ENCODE measurements at regions not wholly inside any gene's neighbourhood (a gene's known extent, or its start where the extent isn't known, plus 50 kb on each side); places are given as distances from the start of the nearest gene placed in this dataset.

- no peak overlapping the region for H3K9ac ChIP-seq (ENCODE audit: insufficient read length)
- no peak overlapping the region for H3K27ac ChIP-seq
- TF ChIP-seq EZH2 (IDR thresholded peaks at IDR 0.05) (no peak), FOXP2 (optimal IDR thresholded peaks at IDR 0.05; ENCODE audit: control extremely low read depth, extremely low read length, insufficient read depth) (no peak), POLR2AphosphoS5 (IDR thresholded peaks at IDR 0.05; ENCODE audit: borderline replicate concordance, low read depth, low read length) (no peak)
- H3K4me3 ChIP-seq, result no peak overlapping the region
- no peak for DNase-seq (ENCODE audit: low read depth, low spot score)
- no peaks in the 10 kb centered on the region for H3K9me3 ChIP-seq (ENCODE audit: low read depth, low read length)
- no peaks in the 10 kb centered on the region for H3K36me3 ChIP-seq (ENCODE audit: insufficient read depth, low read length)
These were observed 74.4 kb upstream of the VRK1 start for GRCh38 chr14:96722736-96723135.

DNA sequence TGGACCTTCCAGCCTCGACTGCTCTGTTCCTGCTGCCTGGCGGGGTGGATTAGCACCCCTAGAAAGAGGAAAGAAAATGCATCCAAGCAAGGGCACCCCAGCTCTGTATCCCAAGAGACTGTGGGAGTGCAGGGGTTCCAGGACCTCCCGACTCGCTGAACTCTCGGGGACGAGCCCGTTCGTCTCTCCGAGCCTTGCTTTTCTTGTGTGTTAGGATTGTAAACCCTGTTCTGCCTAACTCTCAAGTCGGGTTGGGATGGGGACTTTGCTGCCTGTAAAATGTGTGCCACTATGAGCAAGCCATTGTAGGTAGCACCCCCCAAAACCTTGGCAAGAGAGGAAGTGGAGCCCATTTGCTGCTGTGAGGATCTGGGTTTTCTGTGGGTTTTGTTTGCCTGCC is 73.2 kb upstream of the VRK1 start:
- Histone ChIP-seq H3K9me3 (ENCODE audit: low read depth, low read length) (no peaks in the 10 kb centered on the region), H3K4me3 (no peak overlapping the region), H3K36me3 (ENCODE audit: insufficient read depth, low read length) (no peaks in the 10 kb centered on the region), H3K27ac (no peak overlapping the region), H3K9ac (ENCODE audit: insufficient read length) (no peak overlapping the region)
- no peak for DNase-seq (ENCODE audit: low read depth, low spot score)
- TF ChIP-seq EZH2 (IDR thresholded peaks at IDR 0.05) (no peak), POLR2AphosphoS5 (IDR thresholded peaks at IDR 0.05; ENCODE audit: borderline replicate concordance, low read depth, low read length) (no peak), FOXP2 (optimal IDR thresholded peaks at IDR 0.05; ENCODE audit: control extremely low read depth, extremely low read length, insufficient read depth) (no peak)

DNA sequence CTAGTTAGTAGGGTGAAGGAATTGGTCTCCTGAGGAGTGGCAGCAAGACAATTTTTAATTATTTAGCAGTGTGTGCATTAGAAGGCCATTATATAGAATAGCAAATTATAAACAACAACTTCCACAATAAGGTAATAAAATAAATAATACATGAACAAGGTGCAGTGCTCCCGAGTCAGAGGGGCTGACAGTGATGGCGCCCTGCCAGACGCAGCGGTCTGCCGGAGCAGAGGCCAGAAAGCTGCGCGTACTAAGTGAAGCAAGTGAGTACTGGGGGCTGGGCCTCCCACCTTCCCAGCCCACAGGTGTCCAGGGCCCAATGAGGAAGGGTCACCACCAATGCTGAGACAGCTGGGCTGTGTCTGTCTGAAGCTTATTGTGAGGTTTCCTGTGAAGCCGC is 72.0 kb upstream of the VRK1 start:
- Histone ChIP-seq H3K9me3 (ENCODE audit: low read depth, low read length) (no peaks in the 10 kb centered on the region), H3K36me3 (ENCODE audit: insufficient read depth, low read length) (no peaks in the 10 kb centered on the region), H3K27ac (no peak overlapping the region), H3K9ac (ENCODE audit: insufficient read length) (no peak overlapping the region), H3K4me3 (no peak overlapping the region)
- no peak for DNase-seq (ENCODE audit: low read depth, low spot score)
- no peak for TF ChIP-seq POLR2AphosphoS5 (IDR thresholded peaks at IDR 0.05; ENCODE audit: borderline replicate concordance, low read depth, low read length)
- no peak for TF ChIP-seq FOXP2 (optimal IDR thresholded peaks at IDR 0.05; ENCODE audit: control extremely low read depth, extremely low read length, insufficient read depth)
- TF ChIP-seq EZH2 (IDR thresholded peaks at IDR 0.05), result no peak

DNA sequence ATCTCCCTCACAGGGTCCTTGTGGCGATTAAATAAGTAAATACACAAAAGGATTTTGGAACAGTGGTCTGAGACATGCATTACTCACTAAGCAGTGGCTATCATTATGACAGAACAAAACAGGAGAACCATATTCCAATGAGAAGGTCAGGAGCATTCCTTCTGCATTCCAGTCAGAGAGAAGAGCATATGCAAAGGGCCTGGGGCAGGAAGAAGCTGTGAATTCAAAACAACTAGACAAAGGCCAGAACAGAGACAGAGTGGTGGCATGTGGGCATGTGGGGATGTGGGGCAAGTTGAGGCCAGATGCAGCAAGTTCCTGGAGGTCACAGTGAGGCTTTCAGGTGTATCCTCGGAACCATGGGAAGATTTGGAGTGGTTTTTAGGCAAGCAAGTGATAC is 70.1 kb upstream of the VRK1 start:
- Histone ChIP-seq H3K4me3 (no peak overlapping the region), H3K36me3 (ENCODE audit: insufficient read depth, low read length) (no peaks in the 10 kb centered on the region), H3K9me3 (ENCODE audit: low read depth, low read length) (no peaks in the 10 kb centered on the region), H3K9ac (ENCODE audit: insufficient read length) (no peak overlapping the region), H3K27ac (no peak overlapping the region)
- DNase-seq (ENCODE audit: low read depth, low spot score), result no peak
- TF ChIP-seq EZH2 (IDR thresholded peaks at IDR 0.05), result no peak
- TF ChIP-seq FOXP2 (optimal IDR thresholded peaks at IDR 0.05; ENCODE audit: control extremely low read depth, extremely low read length, insufficient read depth), result no peak
- no peak for TF ChIP-seq POLR2AphosphoS5 (IDR thresholded peaks at IDR 0.05; ENCODE audit: borderline replicate concordance, low read depth, low read length)

DNA sequence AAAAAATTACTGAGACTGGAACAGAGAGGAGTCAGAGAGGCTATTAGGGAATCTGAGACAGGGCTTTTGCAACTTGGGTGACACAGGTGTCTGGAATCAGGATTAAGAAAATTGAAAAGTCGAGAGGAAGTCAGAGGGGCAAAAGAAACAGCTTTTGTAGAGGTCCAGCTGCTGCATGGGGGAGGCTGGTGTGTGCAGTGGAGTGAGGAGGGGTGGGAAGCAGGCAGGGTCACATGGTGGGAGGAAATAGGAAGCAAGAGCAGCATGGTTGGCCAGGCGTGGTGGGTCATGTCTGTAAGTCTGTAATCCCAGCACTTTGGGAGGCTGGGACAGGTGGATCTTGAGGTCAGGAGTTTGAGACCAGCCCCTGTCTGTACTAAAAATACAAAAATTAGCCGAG is 69.7 kb upstream of the VRK1 start:
- Histone ChIP-seq H3K36me3 (ENCODE audit: insufficient read depth, low read length) (no peaks in the 10 kb centered on the region), H3K9me3 (ENCODE audit: low read depth, low read length) (no peaks in the 10 kb centered on the region), H3K27ac (no peak overlapping the region), H3K9ac (ENCODE audit: insufficient read length) (no peak overlapping the region), H3K4me3 (no peak overlapping the region)
- TF ChIP-seq FOXP2 (optimal IDR thresholded peaks at IDR 0.05; ENCODE audit: control extremely low read depth, extremely low read length, insufficient read depth) (no peak), POLR2AphosphoS5 (IDR thresholded peaks at IDR 0.05; ENCODE audit: borderline replicate concordance, low read depth, low read length) (no peak), EZH2 (IDR thresholded peaks at IDR 0.05) (no peak)
- no peak for DNase-seq (ENCODE audit: low read depth, low spot score)

- Histone ChIP-seq H3K9ac (ENCODE audit: insufficient read length) (no peak overlapping the region), H3K27ac (no peak overlapping the region), H3K4me3 (no peak overlapping the region), H3K36me3 (ENCODE audit: insufficient read depth, low read length) (no peaks in the 10 kb centered on the region), H3K9me3 (ENCODE audit: low read depth, low read length) (no peaks in the 10 kb centered on the region)
- no peak for DNase-seq (ENCODE audit: low read depth, low spot score)
- TF ChIP-seq EZH2 (IDR thresholded peaks at IDR 0.05) (no peak), FOXP2 (optimal IDR thresholded peaks at IDR 0.05; ENCODE audit: control extremely low read depth, extremely low read length, insufficient read depth) (no peak), POLR2AphosphoS5 (IDR thresholded peaks at IDR 0.05; ENCODE audit: borderline replicate concordance, low read depth, low read length) (no peak)
These were observed 69.0 kb upstream of the VRK1 start for GRCh38 chr14:96727980-96728717.

- no peak for DNase-seq (ENCODE audit: low read depth, low spot score)
- Histone ChIP-seq H3K4me3 (no peak overlapping the region), H3K9ac (ENCODE audit: insufficient read length) (no peak overlapping the region), H3K27ac (no peak overlapping the region), H3K36me3 (ENCODE audit: insufficient read depth, low read length) (no peaks in the 10 kb centered on the region), H3K9me3 (ENCODE audit: low read depth, low read length) (no peaks in the 10 kb centered on the region)
- TF ChIP-seq POLR2AphosphoS5 (IDR thresholded peaks at IDR 0.05; ENCODE audit: borderline replicate concordance, low read depth, low read length) (no peak), EZH2 (IDR thresholded peaks at IDR 0.05) (no peak), FOXP2 (optimal IDR thresholded peaks at IDR 0.05; ENCODE audit: control extremely low read depth, extremely low read length, insufficient read depth) (no peak)
These were observed 67.3 kb upstream of the VRK1 start for GRCh38 chr14:96729889-96730288.

- TF ChIP-seq EZH2 (IDR thresholded peaks at IDR 0.05) (no peak), POLR2AphosphoS5 (IDR thresholded peaks at IDR 0.05; ENCODE audit: borderline replicate concordance, low read depth, low read length) (no peak), FOXP2 (optimal IDR thresholded peaks at IDR 0.05; ENCODE audit: control extremely low read depth, extremely low read length, insufficient read depth) (no peak)
- Histone ChIP-seq H3K4me3 (no peak overlapping the region), H3K9me3 (ENCODE audit: low read depth, low read length) (no peaks in the 10 kb centered on the region), H3K27ac (no peak overlapping the region), H3K9ac (ENCODE audit: insufficient read length) (no peak overlapping the region), H3K36me3 (ENCODE audit: insufficient read depth, low read length) (no peaks in the 10 kb centered on the region)
- no peak for DNase-seq (ENCODE audit: low read depth, low spot score)
These were observed 66.8 kb upstream of the VRK1 start for GRCh38 chr14:96730386-96730785.
